Left renal pelvis (tissue), 4 donors: ENCODE measurements at regions not wholly inside any gene's neighbourhood (a gene's known extent, or its start where the extent isn't known, plus 50 kb on each side); places are given as distances from the start of the nearest gene placed in this dataset.
A peak's percentile ranks its signal among the peaks of the same experiment; 100 is the strongest.
"Not testable (repeated sequence)": the region's sequence is repeated elsewhere in the genome, so short reads cannot be mapped to it uniquely, and the experiment has no call there.

Experiments used
- DNase-seq, 4 donors: peaks; one replicate each; pipeline ENCODE4 v3.0.0-alpha.2; 2013; ENCODE audit warnings: low read depth in 4 of 4, low spot score in 3 of 4

GRCh38 chr12:111274777-111275176 lies 94.1 kb downstream of the PHETA1 start:
- no peak for DNase-seq

GRCh38 chr12:111271674-111272418 lies 97.0 kb downstream of the PHETA1 start:
- DNase-seq: no peak

- peak in 1 of 4 donors; percentile 12 for DNase-seq
Measured at GRCh38 chr12:111270774-111271173, 98.1 kb downstream of the PHETA1 start.

- no peak for DNase-seq
Measured at GRCh38 chr12:111270239-111270638, 98.7 kb downstream of the PHETA1 start.

GRCh38 chr12:111269718-111270117 lies 99.2 kb downstream of the PHETA1 start:
- peak; percentile 18 to 53 (median 31) for DNase-seq

- no peak for DNase-seq
Measured at GRCh38 chr12:111268738-111269572, 99.9 kb downstream of the PHETA1 start.

- no peak for DNase-seq
Measured at GRCh38 chr12:111267144-111267543, 101.8 kb downstream of the PHETA1 start.

- DNase-seq: no peak
Measured at GRCh38 chr12:111261911-111262676, 106.8 kb downstream of the PHETA1 start.

GRCh38 chr12:111260732-111261131 lies 108.2 kb downstream of the PHETA1 start:
- DNase-seq: no peak

GRCh38 chr12:111259231-111259630 lies 109.7 kb downstream of the PHETA1 start:
- DNase-seq: no peak

GRCh38 chr12:111258081-111258480 lies 110.8 kb downstream of the PHETA1 start:
- not testable (repeated sequence) for DNase-seq

- DNase-seq: no peak
Measured at GRCh38 chr12:111257435-111257902, 111.4 kb downstream of the PHETA1 start.

GRCh38 chr12:111256629-111257434 lies 112.1 kb downstream of the PHETA1 start:
- DNase-seq: no peak

GRCh38 chr12:111255261-111255660 lies 113.6 kb downstream of the PHETA1 start:
- no peak for DNase-seq

GRCh38 chr12:111254106-111254505 lies 114.8 kb downstream of the PHETA1 start:
- no peak for DNase-seq

GRCh38 chr12:111253213-111253612 lies 115.7 kb downstream of the PHETA1 start:
- no peak for DNase-seq

GRCh38 chr12:111251787-111252186 lies 117.1 kb downstream of the PHETA1 start:
- no peak for DNase-seq

GRCh38 chr12:111251058-111251730 lies 117.7 kb downstream of the PHETA1 start:
- DNase-seq: no peak

GRCh38 chr12:111250251-111250881 lies 118.5 kb downstream of the PHETA1 start:
- no peak for DNase-seq
